ENCODE measurements at regions not wholly inside any gene's neighbourhood (a gene's known extent, or its start where the extent isn't known, plus 50 kb on each side); places are given as distances from the start of the nearest gene placed in this dataset.
"Not testable (repeated sequence)": the region's sequence is repeated elsewhere in the genome, so short reads cannot be mapped to it uniquely, and the experiment has no call there.

- intact Hi-C loops (cut with micrococcal nuclease) = no loop called here
- Mint-ChIP-seq H3K4me3 (ENCODE audit: unreplicated experiment) (no peak overlapping the region), H3K27me3 (ENCODE audit: insufficient read depth, unreplicated experiment) (no peaks in the 10 kb centered on the region), H3K4me1 (ENCODE audit: insufficient read depth, unreplicated experiment) (peaks cover 10% of the 10 kb centered on the region), H3K27ac (ENCODE audit: low read depth, unreplicated experiment) (no peak overlapping the region), H3K9me3 (ENCODE audit: unreplicated experiment) (peaks cover 21% of the 10 kb centered on the region), H3K36me3 (ENCODE audit: insufficient read depth, unreplicated experiment) (no peaks in the 10 kb centered on the region)
- ChIA-PET POLR2A (no interaction called here), CTCF (no interaction called here)
- no peak for TF ChIP-seq CTCF (IDR thresholded peaks at IDR 0.05; ENCODE audit: unreplicated experiment)
- DNase-seq (ENCODE audit: unreplicated experiment) = no peak
- BruUV-seq (replicated peaks) = no TSS peak
Measured at GRCh38 chr3:175948041-175948440, 1088.9 kb downstream of the NAALADL2 start.

- CTCF ChIA-PET = interaction anchor here (0.6 to 1.6 kb wide), 5 partner anchors 9 to 870 kb away, joined by 3 to 5 read pairs (median 3); no protein-coding TSS in a partner anchor
- H3K27me3 Mint-ChIP-seq (ENCODE audit: insufficient read depth, unreplicated experiment) = no peaks in the 10 kb centered on the region
- peaks cover 30% of the 10 kb centered on the region for H3K9me3 Mint-ChIP-seq (ENCODE audit: unreplicated experiment)
- POLR2A ChIA-PET = no interaction called here
- no peaks in the 10 kb centered on the region for H3K36me3 Mint-ChIP-seq (ENCODE audit: insufficient read depth, unreplicated experiment)
- peak; percentile 26 for TF ChIP-seq CTCF (IDR thresholded peaks at IDR 0.05; ENCODE audit: unreplicated experiment)
- DNase-seq (ENCODE audit: unreplicated experiment) = no peak
- no peak overlapping the region for H3K4me3 Mint-ChIP-seq (ENCODE audit: unreplicated experiment)
- H3K27ac Mint-ChIP-seq (ENCODE audit: low read depth, unreplicated experiment) = no peak overlapping the region
- no TSS peak for BruUV-seq (replicated peaks)
- intact Hi-C loops (cut with micrococcal nuclease) = no loop called here
- H3K4me1 Mint-ChIP-seq (ENCODE audit: insufficient read depth, unreplicated experiment) = no peaks in the 10 kb centered on the region
Measured at GRCh38 chr3:175941352-175941751, 1082.2 kb downstream of the NAALADL2 start.

GRCh38 chr3:175940881-175941280 is 1081.7 kb downstream of the NAALADL2 start:
- no peaks in the 10 kb centered on the region for H3K36me3 Mint-ChIP-seq (ENCODE audit: insufficient read depth, unreplicated experiment)
- no peak overlapping the region for H3K27ac Mint-ChIP-seq (ENCODE audit: low read depth, unreplicated experiment)
- TF ChIP-seq CTCF (IDR thresholded peaks at IDR 0.05; ENCODE audit: unreplicated experiment) = no peak
- peaks cover 26% of the 10 kb centered on the region for H3K9me3 Mint-ChIP-seq (ENCODE audit: unreplicated experiment)
- no peak overlapping the region for H3K4me3 Mint-ChIP-seq (ENCODE audit: unreplicated experiment)
- ChIA-PET POLR2A (no interaction called here), CTCF (interaction anchor here (0.5 to 1.6 kb wide), 6 partner anchors 9 to 869 kb away, joined by 3 to 5 read pairs (median 4); no protein-coding TSS in a partner anchor)
- H3K4me1 Mint-ChIP-seq (ENCODE audit: insufficient read depth, unreplicated experiment) = no peaks in the 10 kb centered on the region
- DNase-seq (ENCODE audit: unreplicated experiment) = no peak
- H3K27me3 Mint-ChIP-seq (ENCODE audit: insufficient read depth, unreplicated experiment) = no peaks in the 10 kb centered on the region
- BruUV-seq (replicated peaks) = no TSS peak
- intact Hi-C loops (cut with micrococcal nuclease) = no loop called here

- Mint-ChIP-seq H3K27me3 (ENCODE audit: insufficient read depth, unreplicated experiment) (no peaks in the 10 kb centered on the region), H3K9me3 (ENCODE audit: unreplicated experiment) (peaks cover 26% of the 10 kb centered on the region), H3K4me3 (ENCODE audit: unreplicated experiment) (no peak overlapping the region), H3K27ac (ENCODE audit: low read depth, unreplicated experiment) (no peak overlapping the region), H3K4me1 (ENCODE audit: insufficient read depth, unreplicated experiment) (no peaks in the 10 kb centered on the region), H3K36me3 (ENCODE audit: insufficient read depth, unreplicated experiment) (no peaks in the 10 kb centered on the region)
- CTCF ChIA-PET = interaction anchor here (0.5 to 1.6 kb wide), 3 partner anchors 8 to 748 kb away, joined by 3 to 5 read pairs (median 5); no protein-coding TSS in a partner anchor
- no TSS peak for BruUV-seq (replicated peaks)
- intact Hi-C loops (cut with micrococcal nuclease) = no loop called here
- no peak for DNase-seq (ENCODE audit: unreplicated experiment)
- TF ChIP-seq CTCF (IDR thresholded peaks at IDR 0.05; ENCODE audit: unreplicated experiment) = no peak
- POLR2A ChIA-PET = no interaction called here
Measured at GRCh38 chr3:175940243-175940642, 1081.1 kb downstream of the NAALADL2 start.

- POLR2A ChIA-PET; BruUV-seq (replicated peaks); H3K27me3 Mint-ChIP-seq (ENCODE audit: insufficient read depth, unreplicated experiment); DNase-seq (ENCODE audit: unreplicated experiment); H3K36me3 Mint-ChIP-seq (ENCODE audit: insufficient read depth, unreplicated experiment); CTCF ChIA-PET; H3K4me3 Mint-ChIP-seq (ENCODE audit: unreplicated experiment); H3K27ac Mint-ChIP-seq (ENCODE audit: low read depth, unreplicated experiment); H3K9me3 Mint-ChIP-seq (ENCODE audit: unreplicated experiment); intact Hi-C loops (cut with micrococcal nuclease); H3K4me1 Mint-ChIP-seq (ENCODE audit: insufficient read depth, unreplicated experiment): not testable (repeated sequence)
Measured at GRCh38 chr3:175937367-175937766, 1078.2 kb downstream of the NAALADL2 start.

All from MCF 10A (cell line).